ENCODE measurements at regions not wholly inside any gene's neighbourhood (a gene's known extent, or its start where the extent isn't known, plus 50 kb on each side); places are given as distances from the start of the nearest gene placed in this dataset.
"Not testable (repeated sequence)": the region's sequence is repeated elsewhere in the genome, so short reads cannot be mapped to it uniquely, and the experiment has no call there.

GRCh38 chr4:171342646-171343045, 470.6 kb upstream of the GALNTL6 start:
- no peak for DNase-seq (ENCODE audit: low spot score)

DNA sequence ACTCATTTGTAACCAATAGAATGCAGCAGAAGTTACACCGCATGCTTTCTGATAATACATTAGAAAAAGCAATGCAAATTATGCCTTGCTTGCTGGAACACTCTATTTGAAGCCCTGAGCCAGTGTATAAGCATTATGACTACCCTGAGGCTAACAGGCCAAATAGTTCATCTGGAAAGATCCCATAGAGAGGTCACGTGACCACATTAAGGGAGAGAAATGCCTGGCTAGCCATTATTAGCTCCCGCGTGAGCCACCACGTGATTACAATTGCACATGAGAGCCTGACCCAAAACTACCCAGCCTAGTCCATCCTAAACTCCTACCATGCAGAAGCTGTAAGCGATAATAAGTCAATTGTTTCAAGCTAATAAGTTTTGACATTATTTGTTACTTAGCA, 472.9 kb upstream of the GALNTL6 start:
- no peak for DNase-seq (ENCODE audit: low spot score)

- no peak for DNase-seq (ENCODE audit: low spot score)
Observed at GRCh38 chr4:171334549-171334948, 478.7 kb upstream of the GALNTL6 start.

- DNase-seq (ENCODE audit: low spot score), result no peak
Observed at GRCh38 chr4:171308661-171309060, 504.5 kb upstream of the GALNTL6 start.

DNA sequence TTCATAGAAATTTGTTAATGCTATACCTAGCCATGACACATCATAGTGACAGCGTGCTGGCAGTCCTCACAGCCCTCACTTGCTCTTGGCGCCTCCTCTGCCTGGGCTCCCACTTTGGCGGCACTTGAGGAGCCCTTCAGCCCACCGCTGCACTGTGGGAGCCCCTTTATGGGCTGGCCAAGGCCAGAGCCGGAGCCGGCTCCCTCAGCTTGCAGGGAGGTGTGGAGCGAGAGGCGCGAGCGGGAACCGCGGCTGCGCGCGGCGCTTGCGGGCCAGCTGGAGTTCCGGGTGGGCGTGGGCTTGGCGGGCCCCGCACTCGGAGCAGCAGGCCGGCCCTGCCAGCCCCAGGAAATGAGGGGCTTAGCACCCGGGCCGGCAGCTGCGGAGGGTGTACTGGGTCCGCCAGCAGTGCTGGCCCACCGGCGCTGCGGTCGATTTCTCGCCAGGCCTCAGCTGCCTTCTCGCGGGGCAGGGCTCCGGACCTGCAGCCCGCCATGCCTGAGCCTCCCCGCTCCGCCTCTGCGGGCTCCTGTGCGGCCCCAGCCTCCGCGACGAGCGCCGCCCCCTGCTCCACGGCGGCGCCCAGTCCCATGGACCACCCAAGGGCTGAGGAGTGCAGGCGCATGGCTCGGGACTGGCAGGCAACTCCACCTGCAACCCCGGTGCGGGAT, 515.0 kb upstream of the GALNTL6 start:
- DNase-seq (ENCODE audit: low spot score), result not testable (repeated sequence)

DNA sequence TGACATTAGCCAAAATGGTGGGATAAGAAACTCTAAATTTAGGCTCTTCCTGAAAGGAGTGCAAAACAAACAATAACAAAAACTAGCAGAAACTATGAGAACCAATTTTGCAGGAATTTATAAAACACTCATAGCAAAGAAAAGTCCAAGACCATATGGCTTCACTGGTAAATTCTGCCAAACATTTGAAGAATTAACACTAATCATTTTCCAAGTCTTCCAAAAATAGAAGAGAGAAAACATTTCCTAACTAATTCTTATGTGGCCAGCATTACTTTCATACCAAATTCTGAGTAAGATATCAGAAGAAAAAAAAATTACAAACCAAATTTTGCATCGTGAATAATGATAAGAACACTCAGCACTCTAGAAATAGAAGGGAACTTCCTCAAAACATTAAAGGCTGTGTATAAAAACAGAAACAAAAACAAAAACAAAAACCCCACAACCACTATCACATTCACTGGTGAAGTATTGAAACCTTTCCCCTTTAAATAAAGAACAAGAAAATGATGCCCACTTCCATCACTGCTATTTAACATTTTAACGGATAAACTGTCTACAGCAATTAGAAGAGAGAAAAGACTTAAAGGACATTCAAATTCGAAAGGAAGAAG, 524.3 kb upstream of the GALNTL6 start:
- no peak for DNase-seq (ENCODE audit: low spot score)

GRCh38 chr4:171281359-171281758, 531.8 kb upstream of the GALNTL6 start:
- no peak for DNase-seq (ENCODE audit: low spot score)

DNA sequence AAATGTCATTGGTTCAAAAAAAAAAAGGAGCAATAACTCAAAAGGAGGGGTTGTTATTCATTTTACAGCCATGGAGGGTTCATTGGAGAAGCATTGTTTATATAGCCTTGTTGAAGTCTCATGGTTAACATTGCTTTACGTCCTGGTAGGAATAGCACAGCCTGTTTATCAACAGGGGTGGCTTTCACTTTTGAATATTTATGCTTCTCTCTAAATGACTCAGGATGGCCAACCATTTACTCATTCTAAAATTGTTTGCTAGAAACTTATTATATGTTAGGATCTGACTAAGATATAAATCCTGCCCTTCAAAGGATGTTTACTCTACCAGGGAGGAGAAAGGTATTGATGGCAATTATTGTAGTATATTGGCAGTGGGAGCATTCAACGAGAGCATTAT, 534.1 kb upstream of the GALNTL6 start:
- DNase-seq (ENCODE audit: low spot score), result no peak

- DNase-seq (ENCODE audit: low spot score), result no peak
Observed at GRCh38 chr4:171266671-171267070, 546.5 kb upstream of the GALNTL6 start.

- DNase-seq (ENCODE audit: low spot score), result no peak
Observed at GRCh38 chr4:171265190-171265818, 547.9 kb upstream of the GALNTL6 start.

GRCh38 chr4:171256223-171256622, 557.0 kb upstream of the GALNTL6 start:
- DNase-seq (ENCODE audit: low spot score), result no peak

DNA sequence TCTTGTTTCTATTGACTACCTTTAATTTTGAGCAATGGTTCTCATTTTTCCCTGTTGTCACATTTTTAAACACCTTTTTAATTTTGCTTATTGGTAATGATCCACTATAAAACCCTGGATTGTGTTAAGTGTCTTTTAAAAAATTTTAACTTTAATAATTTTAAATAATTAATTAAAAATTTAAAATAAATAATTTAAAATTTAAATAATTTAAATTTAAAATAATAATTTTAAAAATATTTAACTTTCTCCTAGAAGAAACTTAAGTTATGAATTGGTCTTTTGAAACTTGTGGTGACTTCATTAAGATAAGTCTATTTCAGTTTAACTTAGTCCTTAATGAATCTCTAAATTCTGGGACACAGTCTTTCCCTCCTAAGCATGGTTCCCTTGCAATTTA, 566.3 kb upstream of the GALNTL6 start:
- DNase-seq (ENCODE audit: low spot score), result no peak

DNA sequence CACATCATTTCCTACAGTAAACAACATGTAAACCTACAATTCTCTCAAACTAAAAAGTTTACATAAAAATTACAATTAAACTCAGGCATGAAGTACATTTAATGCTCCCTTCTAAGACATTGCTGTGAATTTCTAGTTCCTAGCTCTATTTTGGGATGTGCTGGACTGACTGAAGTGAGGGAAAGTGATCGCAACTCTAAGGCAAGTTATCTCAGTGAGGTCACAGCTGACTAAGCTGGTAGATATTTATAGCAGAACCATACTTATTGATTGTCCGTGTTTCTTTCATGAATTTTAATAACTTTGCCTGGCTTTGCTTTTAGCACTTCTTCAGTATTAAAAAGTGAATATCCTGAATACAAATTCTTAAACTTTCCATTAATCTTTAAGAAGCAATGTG, 570.4 kb upstream of the GALNTL6 start:
- DNase-seq (ENCODE audit: low spot score), result no peak

- DNase-seq (ENCODE audit: low spot score), result no peak
Observed at GRCh38 chr4:171239196-171239595, 574.0 kb upstream of the GALNTL6 start.

GRCh38 chr4:171235521-171235920, 577.7 kb upstream of the GALNTL6 start:
- no peak for DNase-seq (ENCODE audit: low spot score)

DNA sequence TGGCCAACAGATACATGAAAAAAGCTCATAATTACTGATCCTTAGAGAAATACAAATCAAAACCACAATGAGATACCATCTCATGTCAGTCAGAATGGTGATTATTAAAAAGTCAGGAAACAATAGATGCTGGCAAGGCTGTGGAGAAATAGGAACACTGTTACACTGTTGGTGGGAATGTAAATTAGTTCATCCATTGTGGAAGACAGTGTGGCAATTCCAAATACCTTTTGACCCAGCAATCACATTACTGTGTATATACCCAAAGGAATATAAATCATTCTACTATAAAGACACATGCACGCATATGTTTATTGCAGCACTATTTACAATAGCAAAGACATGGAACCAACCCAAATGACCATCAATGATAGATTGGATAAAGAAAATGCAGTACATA, 583.9 kb upstream of the GALNTL6 start:
- DNase-seq (ENCODE audit: low spot score), result not testable (repeated sequence)

GRCh38 chr4:171221181-171221580, 592.0 kb upstream of the GALNTL6 start:
- DNase-seq (ENCODE audit: low spot score), result no peak

DNA sequence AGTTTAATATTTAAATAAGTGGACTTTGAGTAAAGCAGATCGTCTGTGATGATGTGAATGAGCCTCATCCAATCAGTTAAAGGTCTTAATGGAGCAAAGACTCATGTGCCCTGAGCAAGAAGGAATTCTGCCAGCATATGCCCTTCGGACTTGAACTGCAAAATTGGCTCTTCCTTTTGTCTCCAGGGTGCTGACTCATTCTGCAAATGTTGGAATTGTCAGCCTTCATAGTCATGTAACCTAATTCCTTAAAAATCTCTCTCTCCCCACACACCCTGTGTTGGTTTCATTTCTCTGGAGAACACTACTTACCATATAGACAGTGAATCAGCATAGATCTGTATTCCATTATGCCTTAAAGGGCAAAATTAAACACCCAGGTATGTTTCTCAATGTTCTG, 609.8 kb upstream of the GALNTL6 start:
- no peak for DNase-seq (ENCODE audit: low spot score)

GRCh38 chr4:171202908-171203307, 610.3 kb upstream of the GALNTL6 start:
- no peak for DNase-seq (ENCODE audit: low spot score)

- DNase-seq (ENCODE audit: low spot score), result no peak
Observed at GRCh38 chr4:171186700-171187099, 626.5 kb upstream of the GALNTL6 start.

GRCh38 chr4:171181090-171181489, 632.1 kb upstream of the GALNTL6 start:
- DNase-seq (ENCODE audit: low spot score), result no peak

DNA sequence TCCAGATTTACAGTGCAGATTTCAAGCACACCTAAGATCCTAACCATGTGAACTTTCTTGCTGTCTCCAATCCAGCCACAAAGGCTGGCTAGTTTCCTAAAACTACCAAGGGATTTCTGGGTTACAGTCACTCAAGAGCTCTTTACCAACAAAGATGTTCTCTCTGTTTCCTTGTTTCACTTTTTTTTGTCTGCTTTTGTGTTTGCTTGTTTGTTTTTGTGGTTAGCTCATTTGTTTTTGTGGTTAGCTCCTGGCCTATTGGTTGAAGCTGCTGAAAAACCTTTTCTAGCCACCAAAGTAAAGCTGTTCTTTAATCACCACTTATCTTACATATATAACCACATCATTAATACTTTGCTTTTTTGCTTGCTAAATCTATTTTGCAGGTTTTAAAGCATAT, 642.5 kb upstream of the GALNTL6 start:
- no peak for DNase-seq (ENCODE audit: low spot score)

DNA sequence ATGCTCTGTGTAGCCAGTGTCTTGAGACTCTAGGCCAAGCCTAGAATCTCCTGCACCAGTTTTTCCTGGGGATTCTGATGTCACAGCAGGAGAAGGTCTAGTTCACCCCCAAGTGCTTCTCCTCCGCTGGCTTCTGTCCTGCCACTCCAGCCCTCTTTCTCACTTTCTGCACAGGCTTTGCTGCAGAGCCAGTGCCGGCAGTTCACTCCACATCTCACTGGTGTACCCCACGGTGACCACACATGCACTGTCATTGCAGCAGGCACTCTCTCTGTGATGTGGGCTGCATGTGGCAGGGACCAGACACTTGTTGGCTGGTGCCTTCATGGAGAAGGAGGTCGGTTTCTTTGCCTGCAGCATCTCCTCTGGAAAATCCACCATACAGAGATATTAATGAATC, 643.8 kb upstream of the GALNTL6 start:
- no peak for DNase-seq (ENCODE audit: low spot score)

GRCh38 chr4:171162478-171162877, 650.7 kb upstream of the GALNTL6 start:
- no peak for DNase-seq (ENCODE audit: low spot score)
